AG04449 (cell line): ENCODE measurements at regions not wholly inside any gene's neighbourhood (a gene's known extent, or its start where the extent isn't known, plus 50 kb on each side); places are given as distances from the start of the nearest gene placed in this dataset.

Experiments used
- CTCF ChIA-PET: fragments of 350-600 bp; formaldehyde crosslinking; extraction: SDS; loops from one replicate; lab custom pipeline; 2021; ENCODE audit warnings: antibody characterized with exemption; lab: Yijun Ruan, JAX
- POLR2A ChIA-PET: fragments of 400-600, 350-600 bp; formaldehyde crosslinking; extraction: SDS; loops from one replicate; lab custom pipeline; 2020; ENCODE audit warnings: antibody characterized with exemption, inconsistent platforms; lab: Yijun Ruan, JAX
- DNase-seq: peaks from one replicate; pipeline ENCODE4 v3.0.0-alpha.2; 2010; ENCODE audit warnings: low read depth, low spot score
- H3K4me3 ChIP-seq: 2 replicates; pipeline ENCODE4 v1.5.1; 2011; ENCODE audit warnings: low read depth, mild to moderate bottlenecking, control low read depth, low read length
- TF ChIP-seq, protein P1 (sequence below): IDR thresholded peaks from one replicate; pipeline ENCODE4 v1.5.1; 2011; ENCODE audit warnings: mild to moderate bottlenecking, moderate library complexity, low read length, control low read depth, inconsistent platforms; ENCODE audit not compliant: insufficient read depth; ENCODE audit errors: missing control alignments

GRCh38 chr15:61654918-61655317 lies 405.3 kb downstream of the VPS13C start:
- DNase-seq = no peak
- CTCF ChIA-PET = no interaction called here
- POLR2A ChIA-PET = no interaction called here
- TF ChIP-seq, protein P1, sequence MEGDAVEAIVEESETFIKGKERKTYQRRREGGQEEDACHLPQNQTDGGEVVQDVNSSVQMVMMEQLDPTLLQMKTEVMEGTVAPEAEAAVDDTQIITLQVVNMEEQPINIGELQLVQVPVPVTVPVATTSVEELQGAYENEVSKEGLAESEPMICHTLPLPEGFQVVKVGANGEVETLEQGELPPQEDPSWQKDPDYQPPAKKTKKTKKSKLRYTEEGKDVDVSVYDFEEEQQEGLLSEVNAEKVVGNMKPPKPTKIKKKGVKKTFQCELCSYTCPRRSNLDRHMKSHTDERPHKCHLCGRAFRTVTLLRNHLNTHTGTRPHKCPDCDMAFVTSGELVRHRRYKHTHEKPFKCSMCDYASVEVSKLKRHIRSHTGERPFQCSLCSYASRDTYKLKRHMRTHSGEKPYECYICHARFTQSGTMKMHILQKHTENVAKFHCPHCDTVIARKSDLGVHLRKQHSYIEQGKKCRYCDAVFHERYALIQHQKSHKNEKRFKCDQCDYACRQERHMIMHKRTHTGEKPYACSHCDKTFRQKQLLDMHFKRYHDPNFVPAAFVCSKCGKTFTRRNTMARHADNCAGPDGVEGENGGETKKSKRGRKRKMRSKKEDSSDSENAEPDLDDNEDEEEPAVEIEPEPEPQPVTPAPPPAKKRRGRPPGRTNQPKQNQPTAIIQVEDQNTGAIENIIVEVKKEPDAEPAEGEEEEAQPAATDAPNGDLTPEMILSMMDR = no peak
- no peak overlapping the region for H3K4me3 ChIP-seq

DNA sequence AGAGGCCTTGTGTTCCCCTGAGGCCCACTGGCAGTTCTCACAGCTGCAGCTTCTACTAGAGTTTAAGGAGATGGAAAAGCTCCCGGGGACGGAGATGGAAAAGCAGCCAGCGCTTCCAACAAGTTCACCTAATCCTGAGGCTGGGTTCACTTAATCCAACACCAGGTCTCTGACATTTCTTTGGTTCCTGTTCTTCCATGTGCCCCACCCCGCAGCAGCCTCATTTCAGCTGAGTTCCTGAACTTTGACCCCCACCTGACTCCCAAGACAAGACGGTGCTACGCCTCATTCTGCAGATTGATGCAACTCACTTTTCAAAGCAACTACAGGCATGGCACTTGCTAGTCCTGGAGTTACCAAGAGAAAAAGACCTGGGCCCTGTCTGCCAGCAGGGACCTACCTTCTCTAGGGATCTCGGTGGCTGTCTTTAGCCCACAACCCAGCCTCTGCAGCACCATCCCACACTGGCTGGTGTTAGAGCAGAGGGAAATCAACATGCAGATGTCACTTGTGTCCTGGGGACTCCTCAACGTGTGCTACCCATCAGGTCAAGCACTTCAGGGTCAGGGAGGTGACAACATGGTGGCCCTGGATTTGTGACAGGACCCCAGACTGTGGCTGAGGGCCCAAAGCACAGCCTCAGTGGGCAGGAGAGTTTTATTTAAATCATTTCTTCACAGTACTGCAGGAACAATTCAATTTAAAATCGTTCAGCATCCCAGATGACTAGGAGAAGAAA lies 406.1 kb downstream of the VPS13C start:
- H3K4me3 ChIP-seq = no peak overlapping the region
- no peak for DNase-seq
- ChIA-PET POLR2A (no interaction called here), CTCF (no interaction called here)
- TF ChIP-seq, protein P1 = no peak

- DNase-seq = no peak
- ChIA-PET CTCF (no interaction called here), POLR2A (no interaction called here)
- no peak overlapping the region for H3K4me3 ChIP-seq
- TF ChIP-seq, protein P1 = no peak
Observed at GRCh38 chr15:61653110-61653509, 407.1 kb downstream of the VPS13C start.

- TF ChIP-seq, protein P1 = no peak
- H3K4me3 ChIP-seq = no peak overlapping the region
- DNase-seq = no peak
- CTCF ChIA-PET = no interaction called here
- POLR2A ChIA-PET = no interaction called here
Observed at GRCh38 chr15:61651267-61651666, 409.0 kb downstream of the VPS13C start.

DNA sequence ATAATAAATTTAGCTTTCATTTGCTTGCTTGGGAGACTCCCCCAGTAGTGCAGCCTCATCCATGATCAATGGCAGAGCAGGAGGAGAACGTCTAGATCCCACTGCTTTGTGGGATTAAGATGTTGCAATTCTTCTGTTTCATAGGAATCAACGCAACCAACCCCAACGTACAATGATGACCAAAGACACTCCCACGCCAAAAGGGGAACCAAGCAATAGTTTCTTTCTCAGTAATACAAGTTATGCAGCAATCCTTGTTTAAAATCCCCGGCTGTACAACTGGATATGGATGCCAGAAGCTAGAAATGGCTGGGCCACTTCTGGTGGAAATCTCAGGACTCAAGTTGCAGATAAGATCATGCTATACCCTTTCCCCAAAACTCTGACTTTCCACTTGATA lies 411.2 kb downstream of the VPS13C start:
- POLR2A ChIA-PET = no interaction called here
- TF ChIP-seq, protein P1 = no peak
- CTCF ChIA-PET = no interaction called here

DNA sequence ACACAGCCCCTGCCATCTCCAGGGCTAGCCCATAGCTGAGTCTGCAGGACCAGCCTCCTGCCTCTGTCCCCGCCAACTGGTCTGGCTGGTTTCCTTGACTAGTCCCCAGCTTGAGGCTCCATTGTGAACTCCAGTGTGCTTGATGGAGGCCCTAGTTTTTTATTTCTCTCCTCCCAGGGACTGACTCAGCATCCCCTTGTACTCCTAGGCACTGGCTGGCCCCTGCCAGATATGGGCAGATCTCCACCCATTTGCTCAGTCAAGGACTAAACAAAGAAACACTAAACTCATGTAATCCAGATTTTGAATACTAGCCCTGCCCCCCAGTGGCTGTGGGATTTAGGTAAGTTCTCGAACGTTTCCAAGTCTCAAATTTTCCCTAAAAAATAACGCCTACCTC lies 415.4 kb upstream of the RORA start:
- ChIA-PET CTCF (no interaction called here), POLR2A (interaction anchor here (0.7 kb wide), 1 partner anchor 302 kb away, joined by 4 read pairs; no protein-coding TSS in a partner anchor)
- TF ChIP-seq, protein P1 = no peak
- DNase-seq = no peak
- no peak overlapping the region for H3K4me3 ChIP-seq

More for the DNA sequence above, 411.2 kb downstream of the VPS13C start:
- no peak for DNase-seq
- no peak overlapping the region for H3K4me3 ChIP-seq
